HG02870 (cell line): ENCODE measurements at regions not wholly inside any gene's neighbourhood (a gene's known extent, or its start where the extent isn't known, plus 50 kb on each side); places are given as distances from the start of the nearest gene placed in this dataset.
"Not testable (repeated sequence)": the region's sequence is repeated elsewhere in the genome, so short reads cannot be mapped to it uniquely, and the experiment has no call there.

Experiments
- ATAC-seq: cut with Tn5 transposase; IDR thresholded peaks from one replicate; pipeline ENCODE4 v1.9.1; 2021; ENCODE audit warnings: mild to moderate bottlenecking, moderate library complexity; ENCODE audit not compliant: unreplicated experiment

- no peak for ATAC-seq
Measured at GRCh38 chr10:36462194-36462593, 663.2 kb upstream of the ANKRD30A start.

- not testable (repeated sequence) for ATAC-seq
Measured at GRCh38 chr10:36458437-36458836, 667.0 kb upstream of the ANKRD30A start.

- no peak for ATAC-seq
Measured at GRCh38 chr10:36457751-36458150, 667.6 kb upstream of the ANKRD30A start.

- no peak for ATAC-seq
Measured at GRCh38 chr10:36455526-36456133, 669.8 kb upstream of the ANKRD30A start.

GRCh38 chr10:36452851-36453250 lies 672.5 kb upstream of the ANKRD30A start:
- no peak for ATAC-seq

- no peak for ATAC-seq
Measured at GRCh38 chr10:36451391-36451970, 673.9 kb upstream of the ANKRD30A start.

- ATAC-seq: no peak
Measured at GRCh38 chr10:36450380-36450779, 675.0 kb upstream of the ANKRD30A start.

GRCh38 chr10:36448760-36449691 lies 676.4 kb upstream of the ANKRD30A start:
- ATAC-seq: no peak

- ATAC-seq: no peak
Measured at GRCh38 chr10:36446881-36447280, 678.5 kb upstream of the ANKRD30A start.

- ATAC-seq: no peak
Measured at GRCh38 chr10:36443233-36443632, 682.2 kb upstream of the ANKRD30A start.

GRCh38 chr10:36441557-36441956 lies 683.8 kb upstream of the ANKRD30A start:
- no peak for ATAC-seq

GRCh38 chr10:36440539-36440938 lies 684.9 kb upstream of the ANKRD30A start:
- no peak for ATAC-seq

GRCh38 chr10:36437367-36437766 lies 688.0 kb upstream of the ANKRD30A start:
- no peak for ATAC-seq

- no peak for ATAC-seq
Measured at GRCh38 chr10:36428507-36428906, 696.9 kb upstream of the ANKRD30A start.

- ATAC-seq: no peak
Measured at GRCh38 chr10:36425131-36425797, 700.1 kb upstream of the ANKRD30A start.

GRCh38 chr10:36424502-36424901 lies 700.9 kb upstream of the ANKRD30A start:
- ATAC-seq: no peak

GRCh38 chr10:36423821-36424248 lies 701.6 kb upstream of the ANKRD30A start:
- no peak for ATAC-seq

GRCh38 chr10:36421992-36422391 lies 703.4 kb upstream of the ANKRD30A start:
- no peak for ATAC-seq

- ATAC-seq: no peak
Measured at GRCh38 chr10:36416513-36416912, 708.9 kb upstream of the ANKRD30A start.

- no peak for ATAC-seq
Measured at GRCh38 chr10:36412942-36413341, 712.5 kb upstream of the ANKRD30A start.

GRCh38 chr10:36400238-36400637 lies 725.2 kb upstream of the ANKRD30A start:
- not testable (repeated sequence) for ATAC-seq
